ENCODE measurements at regions not wholly inside any gene's neighbourhood (a gene's known extent, or its start where the extent isn't known, plus 50 kb on each side); places are given as distances from the start of the nearest gene placed in this dataset.

DNA sequence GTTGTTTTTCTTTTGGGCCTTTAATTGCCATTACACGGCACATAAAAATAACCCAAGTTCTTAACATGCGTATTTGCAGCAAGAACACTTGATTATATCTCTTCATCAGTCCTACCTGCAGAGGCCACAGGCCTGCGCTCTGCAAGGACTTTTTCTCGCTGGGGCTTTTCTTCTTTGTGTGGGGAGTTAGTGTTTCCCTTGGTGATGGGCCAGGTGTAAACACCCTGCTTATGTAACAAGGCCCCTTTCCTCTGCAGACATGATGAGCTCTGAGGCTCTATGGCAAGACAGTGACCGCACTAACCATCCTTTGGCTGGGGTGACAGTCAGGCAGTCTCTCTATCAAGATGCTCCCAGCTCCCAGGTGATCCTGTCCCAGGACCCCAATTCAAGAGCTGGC is 97.8 kb upstream of the PCSK2 start:
- TF ChIP-seq, protein P1, sequence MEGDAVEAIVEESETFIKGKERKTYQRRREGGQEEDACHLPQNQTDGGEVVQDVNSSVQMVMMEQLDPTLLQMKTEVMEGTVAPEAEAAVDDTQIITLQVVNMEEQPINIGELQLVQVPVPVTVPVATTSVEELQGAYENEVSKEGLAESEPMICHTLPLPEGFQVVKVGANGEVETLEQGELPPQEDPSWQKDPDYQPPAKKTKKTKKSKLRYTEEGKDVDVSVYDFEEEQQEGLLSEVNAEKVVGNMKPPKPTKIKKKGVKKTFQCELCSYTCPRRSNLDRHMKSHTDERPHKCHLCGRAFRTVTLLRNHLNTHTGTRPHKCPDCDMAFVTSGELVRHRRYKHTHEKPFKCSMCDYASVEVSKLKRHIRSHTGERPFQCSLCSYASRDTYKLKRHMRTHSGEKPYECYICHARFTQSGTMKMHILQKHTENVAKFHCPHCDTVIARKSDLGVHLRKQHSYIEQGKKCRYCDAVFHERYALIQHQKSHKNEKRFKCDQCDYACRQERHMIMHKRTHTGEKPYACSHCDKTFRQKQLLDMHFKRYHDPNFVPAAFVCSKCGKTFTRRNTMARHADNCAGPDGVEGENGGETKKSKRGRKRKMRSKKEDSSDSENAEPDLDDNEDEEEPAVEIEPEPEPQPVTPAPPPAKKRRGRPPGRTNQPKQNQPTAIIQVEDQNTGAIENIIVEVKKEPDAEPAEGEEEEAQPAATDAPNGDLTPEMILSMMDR (conservative IDR thresholded peaks at IDR 0.05; ENCODE audit: low read length), result no peak
- no peak for TF ChIP-seq EZH2phosphoT487 (IDR thresholded peaks at IDR 0.05; ENCODE audit: borderline replicate concordance)
